ENCODE measurements at regions not wholly inside any gene's neighbourhood (a gene's known extent, or its start where the extent isn't known, plus 50 kb on each side); places are given as distances from the start of the nearest gene placed in this dataset.
A peak's percentile ranks its signal among the peaks of the same experiment; 100 is the strongest.

DNA sequence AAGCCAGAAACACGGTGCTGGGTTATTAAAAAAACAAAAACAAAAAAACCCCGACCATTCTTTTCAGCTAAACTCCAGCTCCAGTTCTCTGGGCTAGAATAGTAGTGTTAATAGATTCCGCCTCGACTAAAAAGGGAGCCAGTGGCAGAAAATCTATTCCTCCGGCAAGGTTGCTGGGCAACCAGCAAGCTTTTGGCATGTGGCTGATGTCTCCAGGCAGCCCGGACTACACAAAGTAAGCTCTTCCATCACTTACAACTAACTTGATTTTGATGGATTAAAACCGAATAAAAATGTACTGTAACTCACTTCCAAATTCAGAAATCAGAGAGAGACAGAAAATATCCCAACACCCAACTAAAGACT, 126.4 kb upstream of the FOXN3 start:
- ATAC-seq (ENCODE audit: low read depth): no peak
- Mint-ChIP-seq H3K36me3 (peaks cover 20% of the 10 kb centered on the region), H3K27me3 (no peaks in the 10 kb centered on the region), H3K9me3 (no peaks in the 10 kb centered on the region), H3K27ac (no peak overlapping the region), H3K4me3 (no peak overlapping the region), H3K4me1 (peaks cover 25% of the 10 kb centered on the region)
- no peak for DNase-seq
- POLR2A ChIA-PET: no interaction called here

DNA sequence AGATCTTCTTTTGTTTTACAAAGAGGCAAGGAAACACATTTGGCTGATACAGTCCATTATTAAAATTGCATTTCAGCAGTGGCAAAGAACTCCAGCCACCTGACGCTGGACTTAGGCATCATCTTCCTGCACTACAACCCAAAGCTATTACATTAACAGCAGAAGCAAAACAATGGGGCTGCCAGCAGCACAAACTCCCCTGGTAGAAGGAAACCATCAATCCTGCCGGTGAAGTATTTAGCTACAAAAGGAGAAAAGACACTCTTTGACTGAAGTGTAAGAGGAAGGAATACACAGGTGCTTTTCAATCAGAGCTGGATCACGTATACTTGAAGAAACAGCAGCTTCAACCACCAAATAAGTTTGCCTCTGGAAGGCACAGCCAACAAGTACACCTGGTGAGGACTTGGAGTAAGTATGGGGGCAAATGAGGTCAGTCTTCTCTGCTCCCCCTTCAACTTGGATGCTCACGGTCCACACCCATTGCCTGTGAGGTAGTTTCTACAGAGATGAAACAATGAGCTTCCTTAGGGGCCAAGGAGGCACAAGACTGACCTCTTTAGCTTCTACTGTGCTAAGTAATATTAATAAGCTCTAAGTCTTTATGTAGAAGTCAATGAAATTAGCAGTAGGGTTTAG, 125.9 kb upstream of the FOXN3 start:
- no peaks in the 10 kb centered on the region for H3K27me3 Mint-ChIP-seq
- H3K27ac Mint-ChIP-seq: no peak overlapping the region
- peaks cover 26% of the 10 kb centered on the region for H3K4me1 Mint-ChIP-seq
- DNase-seq: no peak
- peaks cover 20% of the 10 kb centered on the region for H3K36me3 Mint-ChIP-seq
- no peak for ATAC-seq (ENCODE audit: low read depth)
- POLR2A ChIA-PET: no interaction called here
- H3K9me3 Mint-ChIP-seq: no peaks in the 10 kb centered on the region
- no peak overlapping the region for H3K4me3 Mint-ChIP-seq

DNA sequence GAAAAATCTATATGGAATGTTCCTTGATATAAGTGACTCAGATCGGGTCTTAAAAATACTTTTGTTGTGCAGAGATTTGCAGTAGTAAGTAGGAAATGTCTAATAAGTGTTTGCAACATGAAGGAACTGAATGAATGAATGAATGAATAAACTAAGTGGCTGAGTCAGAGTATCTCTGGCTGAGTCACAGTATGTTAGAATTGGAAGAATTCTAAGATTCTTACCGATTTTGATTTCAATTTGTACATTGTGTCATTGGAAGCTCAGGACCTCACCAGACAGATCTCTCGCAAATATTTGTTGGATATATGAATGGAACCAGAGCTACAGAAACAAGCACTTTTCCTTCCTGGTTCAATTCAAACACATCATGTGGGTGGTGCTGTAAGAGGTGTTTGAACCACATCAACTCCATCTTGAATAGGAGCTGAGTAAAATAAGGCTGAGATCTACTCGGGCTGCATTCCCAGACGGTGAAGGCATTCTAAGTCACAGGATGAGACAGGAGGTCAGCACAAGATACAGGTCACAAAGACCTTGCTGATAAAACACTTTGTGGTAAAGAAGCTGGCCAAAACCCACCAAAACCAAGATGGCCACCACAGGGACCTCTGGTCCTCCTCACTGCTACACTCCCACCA, 123.9 kb upstream of the FOXN3 start:
- H3K4me1 Mint-ChIP-seq: peaks cover 29% of the 10 kb centered on the region
- no peak overlapping the region for H3K27ac Mint-ChIP-seq
- no peak overlapping the region for H3K4me3 Mint-ChIP-seq
- peaks cover 22% of the 10 kb centered on the region for H3K36me3 Mint-ChIP-seq
- no peaks in the 10 kb centered on the region for H3K27me3 Mint-ChIP-seq
- POLR2A ChIA-PET: interaction anchor here (0.6 to 1.0 kb wide), 3 partner anchors 17 to 565 kb away, joined by 3 to 4 read pairs (median 3); no protein-coding TSS in a partner anchor
- no peak for DNase-seq
- ATAC-seq (ENCODE audit: low read depth): no peak
- no peaks in the 10 kb centered on the region for H3K9me3 Mint-ChIP-seq

DNA sequence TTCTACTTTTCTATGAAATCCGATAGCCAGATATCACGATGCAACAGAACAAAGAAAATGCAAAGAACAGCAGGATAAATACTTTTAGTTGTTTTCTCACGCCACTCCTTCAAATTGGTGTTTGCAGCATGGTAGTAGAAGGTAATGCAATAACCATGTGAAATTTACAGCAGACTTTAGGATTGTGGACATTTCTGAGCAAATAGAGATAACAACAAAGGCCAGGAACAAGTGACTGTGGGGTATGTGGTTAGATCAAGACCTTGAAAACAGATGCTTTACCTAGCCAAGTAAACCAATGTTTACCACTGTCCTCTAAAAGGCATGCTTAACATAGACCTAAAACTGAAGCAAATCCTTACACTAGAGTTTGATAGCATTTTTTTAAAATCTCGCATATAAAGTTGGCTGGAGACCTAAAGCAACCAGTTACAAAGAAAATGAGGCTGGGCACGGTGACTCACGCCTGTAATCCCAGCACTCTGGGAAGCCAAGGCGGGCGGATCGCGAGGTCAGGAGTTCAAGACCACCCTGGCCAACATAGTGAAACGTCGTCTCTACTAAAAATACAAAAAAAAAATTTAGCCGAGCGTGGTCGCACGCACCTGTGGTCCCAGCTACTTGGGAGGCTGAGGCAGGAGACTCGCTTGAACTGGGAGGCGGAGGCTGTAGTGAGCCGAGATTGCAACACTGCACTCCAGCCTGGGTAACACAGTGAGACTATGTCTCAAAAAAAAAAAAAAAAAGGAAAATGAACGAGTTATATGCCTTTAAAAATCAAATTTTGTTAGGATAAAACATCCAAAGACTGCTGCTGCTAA, 123.2 kb upstream of the FOXN3 start:
- no peaks in the 10 kb centered on the region for H3K27me3 Mint-ChIP-seq
- H3K27ac Mint-ChIP-seq: no peak overlapping the region
- peaks cover 23% of the 10 kb centered on the region for H3K36me3 Mint-ChIP-seq
- H3K4me3 Mint-ChIP-seq: no peak overlapping the region
- H3K9me3 Mint-ChIP-seq: no peaks in the 10 kb centered on the region
- peaks cover 29% of the 10 kb centered on the region for H3K4me1 Mint-ChIP-seq
- ATAC-seq (ENCODE audit: low read depth) (no peak), DNase-seq (no peak)
- POLR2A ChIA-PET: interaction anchor here (1.0 kb wide), 1 partner anchor 17 kb away, joined by 3 read pairs; no protein-coding TSS in a partner anchor

DNA sequence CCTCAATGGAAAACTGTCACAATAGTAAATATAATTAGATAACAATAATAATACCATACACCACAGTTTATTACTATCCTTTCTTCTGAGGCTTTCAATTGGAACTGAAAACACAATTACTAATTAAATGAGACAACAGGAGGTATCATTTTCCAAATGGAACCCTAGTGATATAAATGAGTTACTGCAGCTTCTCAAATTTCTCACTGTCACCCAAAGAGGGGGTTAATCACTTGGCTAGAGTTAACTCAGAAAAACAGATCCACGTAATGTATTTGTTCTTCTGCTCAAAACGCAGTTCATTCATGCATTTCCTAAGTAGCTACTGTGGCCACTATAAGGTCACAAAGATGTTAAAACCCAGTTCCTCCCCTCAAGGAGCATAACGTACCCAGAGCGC, 120.9 kb upstream of the FOXN3 start:
- Mint-ChIP-seq H3K4me3 (no peak overlapping the region), H3K27ac (no peak overlapping the region), H3K36me3 (peaks cover 29% of the 10 kb centered on the region)

DNA sequence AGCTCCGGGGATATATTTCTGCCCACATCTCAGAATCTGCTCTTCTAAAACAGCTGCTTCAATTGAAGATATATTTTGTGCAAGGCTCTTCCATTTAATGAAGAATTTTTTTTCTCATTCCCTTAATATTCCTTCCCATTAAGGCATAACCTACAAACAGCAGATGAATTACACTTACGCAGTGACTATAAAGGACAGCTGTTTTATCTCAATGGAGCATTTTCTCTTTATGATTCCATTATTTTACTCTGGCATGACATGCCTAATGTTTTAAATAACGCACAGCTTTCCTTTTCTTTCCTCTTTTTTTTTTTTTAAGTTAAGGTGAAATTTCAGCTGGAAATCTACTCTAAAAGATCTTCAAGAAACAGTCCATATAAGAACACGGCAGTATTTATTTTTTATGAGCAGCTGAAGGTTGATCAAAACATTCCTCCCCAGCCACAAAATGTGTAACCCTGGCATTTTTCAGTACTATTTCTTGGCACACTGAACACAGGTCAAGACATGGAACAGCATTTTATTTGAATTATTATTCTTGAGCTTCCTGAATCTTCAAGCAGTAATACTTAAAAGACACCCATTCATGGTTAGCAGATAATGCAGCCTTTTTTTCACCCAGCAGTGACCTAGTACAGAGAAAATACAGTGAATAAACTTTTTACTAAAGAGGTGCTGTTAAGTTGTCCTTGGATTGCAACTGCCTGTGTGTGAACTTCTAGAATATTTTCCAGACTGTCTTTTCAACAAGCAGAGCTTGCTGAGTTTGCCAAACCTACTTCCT, 118.1 kb upstream of the FOXN3 start:
- peaks cover 10% of the 10 kb centered on the region for H3K4me1 Mint-ChIP-seq
- no peaks in the 10 kb centered on the region for H3K27me3 Mint-ChIP-seq
- H3K4me3 Mint-ChIP-seq: no peak overlapping the region
- ATAC-seq (ENCODE audit: low read depth) (no peak), DNase-seq (no peak)
- peaks cover 30% of the 10 kb centered on the region for H3K36me3 Mint-ChIP-seq
- POLR2A ChIA-PET: no interaction called here
- no peaks in the 10 kb centered on the region for H3K9me3 Mint-ChIP-seq
- H3K27ac Mint-ChIP-seq: no peak overlapping the region

More for the DNA sequence above, 120.9 kb upstream of the FOXN3 start:
- DNase-seq (no peak), ATAC-seq (ENCODE audit: low read depth) (no peak)
- Mint-ChIP-seq H3K4me1 (peaks cover 22% of the 10 kb centered on the region), H3K9me3 (no peaks in the 10 kb centered on the region), H3K27me3 (no peaks in the 10 kb centered on the region)
- POLR2A ChIA-PET: interaction anchor here (0.5 kb wide), 1 partner anchor 94 kb away, joined by 6 read pairs; no protein-coding TSS in a partner anchor

DNA sequence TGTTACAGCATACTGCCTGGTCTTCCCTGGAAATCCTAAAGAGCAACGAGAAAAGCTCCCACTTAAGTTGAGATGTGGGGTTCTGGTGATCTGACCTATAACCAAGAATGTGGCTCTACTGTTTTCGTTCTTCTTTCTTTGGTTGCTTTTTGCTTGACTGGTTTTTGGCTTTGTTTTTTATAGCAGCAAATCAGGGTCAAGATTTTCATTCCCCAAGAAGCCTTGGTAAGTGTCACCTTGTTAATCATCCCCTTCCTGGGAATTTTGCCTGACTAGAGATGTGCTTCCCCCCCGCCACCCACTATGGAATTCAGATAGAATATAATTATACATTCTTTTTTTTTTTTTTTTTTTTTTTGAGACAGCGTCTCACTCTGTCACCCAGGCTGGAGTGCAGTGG, 116.7 kb upstream of the FOXN3 start:
- DNase-seq: no peak
- no peaks in the 10 kb centered on the region for H3K27me3 Mint-ChIP-seq
- H3K4me1 Mint-ChIP-seq: peaks cover 4% of the 10 kb centered on the region
- no peak overlapping the region for H3K4me3 Mint-ChIP-seq
- H3K27ac Mint-ChIP-seq: no peak overlapping the region
- H3K9me3 Mint-ChIP-seq: peaks cover 2% of the 10 kb centered on the region
- no peak for ATAC-seq (ENCODE audit: low read depth)
- POLR2A ChIA-PET: no interaction called here
- H3K36me3 Mint-ChIP-seq: peaks cover 30% of the 10 kb centered on the region

DNA sequence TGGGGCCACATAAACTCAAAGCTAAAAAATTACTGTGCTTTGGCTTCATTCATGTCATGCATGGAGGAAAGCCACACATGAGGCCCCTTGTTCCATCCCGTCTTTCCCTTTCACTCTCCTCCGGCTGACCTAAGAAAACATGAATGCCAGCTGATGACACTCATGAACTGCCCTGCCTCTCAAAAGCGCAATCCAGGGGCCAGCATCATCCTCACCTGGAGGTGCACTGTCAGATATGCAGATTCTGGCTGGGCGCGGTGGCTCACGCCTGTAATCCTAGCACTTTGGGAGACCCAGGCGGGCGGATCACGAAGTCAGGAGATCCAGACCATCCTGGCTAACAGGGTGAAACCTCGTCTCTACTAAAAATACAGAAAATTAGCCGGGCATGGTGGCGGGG, 116.1 kb upstream of the FOXN3 start:
- peaks cover 34% of the 10 kb centered on the region for H3K36me3 Mint-ChIP-seq
- H3K27ac Mint-ChIP-seq: no peak overlapping the region
- no peaks in the 10 kb centered on the region for H3K27me3 Mint-ChIP-seq
- peaks cover 4% of the 10 kb centered on the region for H3K4me1 Mint-ChIP-seq
- peaks cover 3% of the 10 kb centered on the region for H3K9me3 Mint-ChIP-seq
- DNase-seq: no peak
- H3K4me3 Mint-ChIP-seq: no peak overlapping the region
- ATAC-seq (ENCODE audit: low read depth): no peak
- POLR2A ChIA-PET: interaction anchor here (0.5 kb wide), 2 partner anchors 106 to 170 kb away, joined by 3 to 5 read pairs; no protein-coding TSS in a partner anchor

DNA sequence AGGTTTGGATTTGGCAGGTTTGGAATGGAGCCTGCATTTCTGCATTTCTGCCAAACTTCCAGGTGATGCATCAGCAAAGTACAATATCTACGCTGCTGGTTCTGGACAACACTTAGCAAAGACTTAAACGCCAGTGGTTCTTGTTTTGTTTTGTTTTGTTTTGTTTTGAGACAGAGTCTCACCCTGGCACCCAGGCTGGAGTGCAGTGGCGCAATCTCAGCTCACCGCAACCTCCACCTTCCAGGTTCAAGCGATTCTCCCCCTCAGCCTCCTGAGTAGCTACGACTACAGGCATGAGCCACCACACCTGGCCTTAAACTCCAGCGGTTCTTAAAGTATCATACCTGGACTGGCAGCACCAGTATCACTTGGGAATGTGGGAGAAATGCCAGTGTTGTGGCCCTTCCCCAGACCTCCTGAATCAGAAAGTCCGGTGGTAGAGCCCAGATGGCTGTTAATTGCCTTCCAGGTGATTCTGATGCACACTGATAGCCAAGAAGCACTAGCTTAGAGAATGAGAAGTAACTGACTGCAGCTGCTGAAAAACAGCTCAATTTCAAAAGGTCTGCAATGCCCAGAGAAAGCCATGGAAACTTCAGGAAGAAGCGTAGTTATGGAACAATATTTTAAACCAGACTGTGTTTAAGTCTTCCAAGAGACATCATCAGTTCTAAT, 114.8 kb upstream of the FOXN3 start:
- H3K4me1 Mint-ChIP-seq: peaks cover under 1% of the 10 kb centered on the region
- ATAC-seq (ENCODE audit: low read depth): no peak
- POLR2A ChIA-PET: interaction anchor here (0.7 kb wide), 1 partner anchor 29 kb away, joined by 3 read pairs; no protein-coding TSS in a partner anchor
- DNase-seq: no peak
- peaks cover 34% of the 10 kb centered on the region for H3K36me3 Mint-ChIP-seq
- peaks cover 5% of the 10 kb centered on the region for H3K9me3 Mint-ChIP-seq
- H3K27ac Mint-ChIP-seq: peak overlapping the region; percentile 27
- H3K27me3 Mint-ChIP-seq: no peaks in the 10 kb centered on the region
- no peak overlapping the region for H3K4me3 Mint-ChIP-seq

DNA sequence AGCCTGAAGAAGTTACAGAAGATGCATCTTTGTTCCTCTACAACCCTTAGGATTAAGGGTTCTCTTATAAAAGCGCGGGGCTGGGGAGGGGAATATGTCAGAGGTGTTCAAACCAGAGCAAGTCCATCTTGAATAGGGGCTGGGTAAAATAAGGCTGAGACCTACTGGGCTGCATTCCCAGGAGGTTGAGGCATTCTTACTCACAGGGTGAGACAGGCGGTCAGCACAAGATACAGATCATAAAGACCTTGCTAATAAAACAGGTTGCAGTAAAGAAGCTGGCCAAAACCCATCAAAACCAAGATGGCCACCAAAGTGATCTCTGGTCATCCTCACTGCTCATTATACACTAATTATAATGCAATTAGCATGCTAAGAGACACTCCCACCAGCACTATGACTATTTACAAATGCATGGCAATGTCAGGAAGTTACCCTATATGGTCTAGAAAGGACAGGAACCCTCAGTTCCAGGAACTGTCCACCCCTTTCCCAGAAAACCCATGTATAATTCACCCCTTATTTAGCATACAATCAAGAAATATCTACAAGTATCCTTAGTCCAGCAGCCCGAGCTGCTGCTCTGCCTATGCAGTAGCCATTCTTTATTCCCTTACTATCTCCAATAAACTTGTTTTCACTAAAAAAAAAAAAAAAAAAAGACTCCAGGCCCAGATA, 108.1 kb upstream of the FOXN3 start:
- peaks cover 26% of the 10 kb centered on the region for H3K9me3 Mint-ChIP-seq
- no peak overlapping the region for H3K4me3 Mint-ChIP-seq
- H3K36me3 Mint-ChIP-seq: peaks cover 56% of the 10 kb centered on the region
- H3K27ac Mint-ChIP-seq: no peak overlapping the region
- DNase-seq (no peak), ATAC-seq (ENCODE audit: low read depth) (no peak)
- POLR2A ChIA-PET: interaction anchor here (0.5 kb wide), 1 partner anchor 170 kb away, joined by 3 read pairs; no protein-coding TSS in a partner anchor
- peaks cover 5% of the 10 kb centered on the region for H3K4me1 Mint-ChIP-seq
- H3K27me3 Mint-ChIP-seq: no peaks in the 10 kb centered on the region

DNA sequence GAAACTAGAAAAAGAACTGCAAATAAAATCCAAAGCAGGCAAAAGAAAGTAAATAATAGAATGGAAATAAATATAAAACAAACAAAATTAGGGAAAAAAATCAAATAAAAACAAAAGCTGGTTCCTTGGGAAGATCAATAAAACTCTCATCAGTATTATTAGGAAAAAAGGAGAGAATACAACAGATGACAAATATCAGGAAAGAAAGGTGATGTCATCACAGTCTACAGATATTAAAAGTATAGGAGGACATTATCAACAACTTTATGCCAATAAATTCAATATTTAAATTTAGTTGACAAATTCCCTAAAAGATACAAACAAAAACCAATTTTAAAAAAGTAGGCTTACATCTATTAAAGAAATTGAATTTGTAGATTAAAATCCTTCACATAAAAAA, 107.4 kb upstream of the FOXN3 start:
- POLR2A ChIA-PET: no interaction called here
- ATAC-seq (ENCODE audit: low read depth) (no peak), DNase-seq (no peak)
- Mint-ChIP-seq H3K9me3 (peaks cover 29% of the 10 kb centered on the region), H3K27ac (no peak overlapping the region), H3K36me3 (peaks cover 55% of the 10 kb centered on the region), H3K27me3 (no peaks in the 10 kb centered on the region), H3K4me1 (peaks cover 5% of the 10 kb centered on the region), H3K4me3 (no peak overlapping the region)

DNA sequence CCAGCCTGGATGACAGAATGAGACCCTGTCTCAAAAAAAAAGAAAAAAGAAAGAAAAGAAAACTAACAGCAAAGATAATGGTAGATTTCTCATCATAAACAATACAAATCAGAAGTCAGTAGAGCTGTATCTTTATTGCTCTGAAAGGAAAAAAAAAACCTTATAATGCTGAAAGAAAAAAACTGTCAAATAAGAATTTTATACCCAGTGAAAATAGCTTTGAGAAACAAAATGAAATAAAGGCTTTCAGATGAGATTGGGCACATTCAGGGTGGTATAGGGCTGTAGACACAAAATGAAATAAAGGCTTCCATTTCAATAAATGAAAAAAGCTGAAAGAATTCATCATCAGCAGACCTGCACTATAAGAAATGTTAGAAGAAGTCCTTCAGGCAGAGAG, 105.0 kb upstream of the FOXN3 start:
- Mint-ChIP-seq H3K9me3 (peaks cover 26% of the 10 kb centered on the region), H3K36me3 (peaks cover 60% of the 10 kb centered on the region), H3K4me1 (peaks cover 18% of the 10 kb centered on the region), H3K4me3 (no peak overlapping the region), H3K27ac (no peak overlapping the region), H3K27me3 (no peaks in the 10 kb centered on the region)
- DNase-seq (no peak), ATAC-seq (ENCODE audit: low read depth) (no peak)
- POLR2A ChIA-PET: no interaction called here

All from activated naive CD8-positive, alpha-beta T cell treated with anti-CD3 and anti-CD28 coated beads, Interleukin-2, amount 10 ng/mL, durations not matched to agents 7 days and 5 days (primary cell).